ENCODE measurements at regions not wholly inside any gene's neighbourhood (a gene's known extent, or its start where the extent isn't known, plus 50 kb on each side); places are given as distances from the start of the nearest gene placed in this dataset.

GRCh38 chr3:156611870-156612494 is 57.1 kb upstream of the SSR3 start:
- H3K27me3 Mint-ChIP-seq: peaks cover 8% of the 10 kb centered on the region
- ChIA-PET POLR2A (interaction anchor here (0.7 kb wide), 1 partner anchor 233 kb away, joined by 4 read pairs; no protein-coding TSS in a partner anchor), CTCF (no interaction called here)
- no peak overlapping the region for H2AFZ ChIP-seq (ENCODE audit: insufficient read depth, low read depth, low read length, poor library complexity, severe bottlenecking)
- H3K79me2 ChIP-seq (ENCODE audit: control insufficient read depth, insufficient read depth, low read length): no peaks in the 10 kb centered on the region
- TF ChIP-seq CTCF (IDR thresholded peaks at IDR 0.05) (no peak), EZH2 (IDR thresholded peaks at IDR 0.05; ENCODE audit: borderline replicate concordance, insufficient read depth, low read depth, low read length, poor library complexity, severe bottlenecking) (no peak)
- no peak overlapping the region for H3K9ac ChIP-seq (ENCODE audit: low read length)
- H3K27ac ChIP-seq (ENCODE audit: low read length in 2 of 2): no peak overlapping the region
- H3K27ac Mint-ChIP-seq: no peak overlapping the region
- H3K9me3 Mint-ChIP-seq (ENCODE audit: insufficient read depth): no peaks in the 10 kb centered on the region
- ATAC-seq (ENCODE audit: low read depth) (no peak), DNase-seq (no peak)
- no peaks in the 10 kb centered on the region for H3K9me3 ChIP-seq (ENCODE audit: control extremely low read depth in 1 of 3, control insufficient read depth in 2 of 3, insufficient read depth in 1 of 3, low read length in 2 of 3)
- H3K4me1 Mint-ChIP-seq: peaks cover 3% of the 10 kb centered on the region
- H3K27me3 ChIP-seq (replicated peaks in 1 of 4; ENCODE audit: control extremely low read depth in 1 of 4, control insufficient read depth in 3 of 4, insufficient read depth in 4 of 4, low read length in 3 of 4): peaks cover 0 to 6% (median 4%) of the 10 kb centered on the region in 4 experiments
- no peaks in the 10 kb centered on the region for H3K4me1 ChIP-seq (ENCODE audit: control insufficient read depth in 2 of 2, insufficient read depth in 2 of 2, low read length in 2 of 2)
- intact Hi-C loops (cut with micrococcal nuclease): no loop called here
- no peaks in the 10 kb centered on the region for H3K36me3 ChIP-seq (replicated peaks in 1 of 2; ENCODE audit: control extremely low read depth in 1 of 2, control insufficient read depth in 1 of 2, extremely low read depth in 1 of 2, insufficient read depth in 2 of 2, low read length in 1 of 2)
- H3K4me3 Mint-ChIP-seq: no peak overlapping the region
- H3K4me2 ChIP-seq (replicated peaks; ENCODE audit: low read depth, low read length, poor library complexity, severe bottlenecking): no peak overlapping the region
- 100% methylated on average over 2 of the region's 2 CpGs for WGBS (ENCODE audit: insufficient coverage)
- no peak overlapping the region for H3K4me3 ChIP-seq (ENCODE audit: control extremely low read depth in 1 of 5, extremely low read depth in 1 of 5, insufficient read depth in 1 of 5, low read depth in 2 of 5, low read length in 4 of 5)
- H4K20me1 ChIP-seq (ENCODE audit: control insufficient read depth, insufficient read depth, low read length, poor library complexity, severe bottlenecking): no peaks in the 10 kb centered on the region

DNA sequence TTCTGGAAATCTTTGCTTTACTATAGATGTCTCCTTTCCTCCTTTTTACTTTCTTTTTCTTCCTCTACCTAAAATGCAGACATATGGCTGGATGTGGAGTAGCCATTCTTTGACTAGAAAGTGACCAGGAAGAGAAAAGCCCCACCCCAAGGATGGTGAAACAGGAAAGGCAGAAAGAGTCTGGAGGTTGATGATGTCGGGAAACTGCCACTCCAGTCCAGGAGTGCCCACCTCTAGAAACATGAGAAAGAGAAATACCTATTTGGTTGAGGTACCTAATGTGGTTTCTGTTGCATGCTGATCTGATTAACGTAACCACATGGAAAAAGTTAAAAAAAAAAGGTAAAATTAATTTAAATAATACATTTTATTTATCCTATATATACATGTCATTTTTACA is 55.2 kb upstream of the SSR3 start:
- no peak for ATAC-seq (ENCODE audit: low read depth)
- TF ChIP-seq EZH2 (IDR thresholded peaks at IDR 0.05; ENCODE audit: borderline replicate concordance, insufficient read depth, low read depth, low read length, poor library complexity, severe bottlenecking) (no peak), CTCF (IDR thresholded peaks at IDR 0.05) (no peak)
- no peak overlapping the region for H3K4me3 ChIP-seq (ENCODE audit: control extremely low read depth in 1 of 5, extremely low read depth in 1 of 5, insufficient read depth in 1 of 5, low read depth in 2 of 5, low read length in 4 of 5)
- no peaks in the 10 kb centered on the region for H3K79me2 ChIP-seq (ENCODE audit: control insufficient read depth, insufficient read depth, low read length)
- no peaks in the 10 kb centered on the region for H4K20me1 ChIP-seq (ENCODE audit: control insufficient read depth, insufficient read depth, low read length, poor library complexity, severe bottlenecking)
- no peaks in the 10 kb centered on the region for H3K9me3 Mint-ChIP-seq (ENCODE audit: insufficient read depth)
- DNase-seq: no peak
- no CpG with 5 or more reads among the region's 2 CpGs for WGBS (ENCODE audit: insufficient coverage)
- H3K27ac Mint-ChIP-seq: no peak overlapping the region
- H3K9me3 ChIP-seq (ENCODE audit: control extremely low read depth in 1 of 3, control insufficient read depth in 2 of 3, insufficient read depth in 1 of 3, low read length in 2 of 3): no peaks in the 10 kb centered on the region
- intact Hi-C loops (cut with micrococcal nuclease): no loop called here
- H3K27me3 ChIP-seq (replicated peaks in 1 of 4; ENCODE audit: control extremely low read depth in 1 of 4, control insufficient read depth in 3 of 4, insufficient read depth in 4 of 4, low read length in 3 of 4): peaks cover 0 to 14% (median 5%) of the 10 kb centered on the region in 4 experiments
- peaks cover 3 to 10% of the 10 kb centered on the region in 2 donors for H3K4me1 ChIP-seq (ENCODE audit: control insufficient read depth in 2 of 2, insufficient read depth in 2 of 2, low read length in 2 of 2)
- no peaks in the 10 kb centered on the region for H3K36me3 ChIP-seq (replicated peaks in 1 of 2; ENCODE audit: control extremely low read depth in 1 of 2, control insufficient read depth in 1 of 2, extremely low read depth in 1 of 2, insufficient read depth in 2 of 2, low read length in 1 of 2)
- ChIA-PET CTCF (no interaction called here), POLR2A (no interaction called here)
- peaks cover 14% of the 10 kb centered on the region for H3K4me1 Mint-ChIP-seq
- H3K4me2 ChIP-seq (replicated peaks; ENCODE audit: low read depth, low read length, poor library complexity, severe bottlenecking): no peak overlapping the region
- peaks cover 11% of the 10 kb centered on the region for H3K27me3 Mint-ChIP-seq
- H3K27ac ChIP-seq (ENCODE audit: low read length in 2 of 2): no peak overlapping the region
- H2AFZ ChIP-seq (ENCODE audit: insufficient read depth, low read depth, low read length, poor library complexity, severe bottlenecking): no peak overlapping the region
- no peak overlapping the region for H3K9ac ChIP-seq (ENCODE audit: low read length)
- no peak overlapping the region for H3K4me3 Mint-ChIP-seq
